ENCODE measurements at regions not wholly inside any gene's neighbourhood (a gene's known extent, or its start where the extent isn't known, plus 50 kb on each side); places are given as distances from the start of the nearest gene placed in this dataset.

- no peak overlapping the region for H3K4me3 ChIP-seq
- H3K27ac ChIP-seq, result no peak overlapping the region
- H3K27me3 ChIP-seq, result no peaks in the 10 kb centered on the region
- no peak for TF ChIP-seq POLR2A (IDR thresholded peaks at IDR 0.05)
- no peak for TF ChIP-seq EP300 (IDR thresholded peaks at IDR 0.05)
- no peak for TF ChIP-seq CTCF (IDR thresholded peaks at IDR 0.05)
- intact Hi-C loops (cut with DNase I), result no loop called here
- peaks cover 2% of the 10 kb centered on the region for H3K4me1 ChIP-seq (ENCODE audit: insufficient read depth)
- H3K36me3 ChIP-seq, result no peaks in the 10 kb centered on the region
- no peak for DNase-seq
- H3K9me3 ChIP-seq, result no peaks in the 10 kb centered on the region
These were observed 284.5 kb upstream of the SEMA6D start for GRCh38 chr15:47432826-47433225.

- TF ChIP-seq CTCF (IDR thresholded peaks at IDR 0.05) (no peak), EP300 (IDR thresholded peaks at IDR 0.05) (no peak), POLR2A (IDR thresholded peaks at IDR 0.05) (no peak)
- Histone ChIP-seq H3K27me3 (no peaks in the 10 kb centered on the region), H3K27ac (no peak overlapping the region), H3K4me3 (no peak overlapping the region), H3K9me3 (no peaks in the 10 kb centered on the region), H3K36me3 (no peaks in the 10 kb centered on the region), H3K4me1 (ENCODE audit: insufficient read depth) (peaks cover 2% of the 10 kb centered on the region)
- intact Hi-C loops (cut with DNase I), result no loop called here
- WGBS, 3 donors, result 30 to 62% (median 58%) methylated on average over 2 of the region's 2 CpGs
- no peak for DNase-seq
These were observed 282.7 kb upstream of the SEMA6D start for GRCh38 chr15:47434596-47434995.

GRCh38 chr15:47437491-47437890, 279.8 kb upstream of the SEMA6D start:
- Histone ChIP-seq H3K36me3 (no peaks in the 10 kb centered on the region), H3K9me3 (no peaks in the 10 kb centered on the region), H3K4me3 (no peak overlapping the region), H3K27me3 (no peaks in the 10 kb centered on the region), H3K27ac (no peak overlapping the region), H3K4me1 (ENCODE audit: insufficient read depth) (peaks cover 2% of the 10 kb centered on the region)
- no peak for TF ChIP-seq EP300 (IDR thresholded peaks at IDR 0.05)
- no peak for TF ChIP-seq CTCF (IDR thresholded peaks at IDR 0.05)
- no peak for TF ChIP-seq POLR2A (IDR thresholded peaks at IDR 0.05)
- intact Hi-C loops (cut with DNase I), result no loop called here
- no peak for DNase-seq

- Histone ChIP-seq H3K27ac (no peak overlapping the region), H3K27me3 (no peaks in the 10 kb centered on the region), H3K9me3 (no peaks in the 10 kb centered on the region), H3K4me1 (ENCODE audit: insufficient read depth) (peaks cover 2% of the 10 kb centered on the region), H3K36me3 (no peaks in the 10 kb centered on the region), H3K4me3 (no peak overlapping the region)
- intact Hi-C loops (cut with DNase I), result no loop called here
- DNase-seq, result no peak
- TF ChIP-seq POLR2A (IDR thresholded peaks at IDR 0.05) (no peak), EP300 (IDR thresholded peaks at IDR 0.05) (no peak), CTCF (IDR thresholded peaks at IDR 0.05) (no peak)
- WGBS, 3 donors, result 55 to 61% (median 58%) methylated on average over 5 of the region's 5 CpGs
These were observed 277.9 kb upstream of the SEMA6D start for GRCh38 chr15:47439146-47440111.
